RWPE2 (cell line): ENCODE measurements at regions not wholly inside any gene's neighbourhood (a gene's known extent, or its start where the extent isn't known, plus 50 kb on each side); places are given as distances from the start of the nearest gene placed in this dataset.

Experiments
- ATAC-seq: fragments of 200-7000 bp; cut with Tn5 transposase; 3 replicates; pipeline ENCODE4 v1.9.1; 2021; ENCODE audit warnings: low read depth
- DNase-seq: peaks from one replicate; pipeline ENCODE4 v3.0.0-alpha.2; 2020; ENCODE audit warnings: low spot score
- H3K27ac ChIP-seq: fragments of 450-650 bp; 2 replicates; pipeline ENCODE4 v1.5.1; 2017; ENCODE audit warnings: mild to moderate bottlenecking; ENCODE audit not compliant: poor library complexity, severe bottlenecking
- H3K27me3 ChIP-seq: fragments of 250-450 bp; sonication (Bioruptor Pico); 2 replicates; pipeline ENCODE4 v1.5.1; 2021; ENCODE audit warnings: mild to moderate bottlenecking, moderate library complexity; ENCODE audit not compliant: insufficient read depth, poor library complexity, severe bottlenecking
- H3K36me3 ChIP-seq: fragments of 250-450 bp; sonication (Bioruptor Pico); 2 replicates; pipeline ENCODE4 v1.5.1; 2020; ENCODE audit warnings: low read depth, mild to moderate bottlenecking, moderate library complexity
- H3K4me1 ChIP-seq: fragments of 250-450 bp; sonication (Bioruptor Pico); 2 replicates; pipeline ENCODE4 v1.5.1; 2021; ENCODE audit warnings: mild to moderate bottlenecking, moderate library complexity; ENCODE audit not compliant: insufficient read depth, poor library complexity, severe bottlenecking
- H3K4me3 ChIP-seq: fragments of 250-450 bp; sonication (Bioruptor Pico); 2 replicates; pipeline ENCODE4 v1.5.1; 2021; ENCODE audit warnings: mild to moderate bottlenecking, moderate library complexity; ENCODE audit not compliant: severe bottlenecking
- H3K9me3 ChIP-seq: fragments of 250-450 bp; sonication (Bioruptor Pico); 2 replicates; pipeline ENCODE4 v1.5.1; 2021; ENCODE audit warnings: mild to moderate bottlenecking, moderate library complexity; ENCODE audit not compliant: severe bottlenecking
- CTCF ChIP-seq: fragments of 450-650 bp; IDR thresholded peaks from one replicate; pipeline ENCODE4 v1.5.1; 2017; ENCODE audit warnings: mild to moderate bottlenecking, moderate library complexity; ENCODE audit not compliant: poor library complexity, severe bottlenecking

GRCh38 chr13:50526661-50527071, 316.8 kb downstream of the DLEU7 start:
- DNase-seq, result no peak
- H3K9me3 ChIP-seq, result no peaks in the 10 kb centered on the region
- H3K36me3 ChIP-seq, result no peaks in the 10 kb centered on the region
- H3K27ac ChIP-seq, result no peak overlapping the region
- ATAC-seq, result no peak
- no peak overlapping the region for H3K4me3 ChIP-seq
- H3K4me1 ChIP-seq, result peaks cover 15% of the 10 kb centered on the region
- no peaks in the 10 kb centered on the region for H3K27me3 ChIP-seq
- TF ChIP-seq CTCF, result no peak

GRCh38 chr13:50527188-50527587, 316.3 kb downstream of the DLEU7 start:
- Histone ChIP-seq H3K9me3 (no peaks in the 10 kb centered on the region), H3K4me1 (peaks cover 15% of the 10 kb centered on the region), H3K36me3 (no peaks in the 10 kb centered on the region), H3K4me3 (no peak overlapping the region), H3K27me3 (no peaks in the 10 kb centered on the region), H3K27ac (no peak overlapping the region)
- ATAC-seq (no peak), DNase-seq (no peak)
- TF ChIP-seq CTCF, result no peak

DNA sequence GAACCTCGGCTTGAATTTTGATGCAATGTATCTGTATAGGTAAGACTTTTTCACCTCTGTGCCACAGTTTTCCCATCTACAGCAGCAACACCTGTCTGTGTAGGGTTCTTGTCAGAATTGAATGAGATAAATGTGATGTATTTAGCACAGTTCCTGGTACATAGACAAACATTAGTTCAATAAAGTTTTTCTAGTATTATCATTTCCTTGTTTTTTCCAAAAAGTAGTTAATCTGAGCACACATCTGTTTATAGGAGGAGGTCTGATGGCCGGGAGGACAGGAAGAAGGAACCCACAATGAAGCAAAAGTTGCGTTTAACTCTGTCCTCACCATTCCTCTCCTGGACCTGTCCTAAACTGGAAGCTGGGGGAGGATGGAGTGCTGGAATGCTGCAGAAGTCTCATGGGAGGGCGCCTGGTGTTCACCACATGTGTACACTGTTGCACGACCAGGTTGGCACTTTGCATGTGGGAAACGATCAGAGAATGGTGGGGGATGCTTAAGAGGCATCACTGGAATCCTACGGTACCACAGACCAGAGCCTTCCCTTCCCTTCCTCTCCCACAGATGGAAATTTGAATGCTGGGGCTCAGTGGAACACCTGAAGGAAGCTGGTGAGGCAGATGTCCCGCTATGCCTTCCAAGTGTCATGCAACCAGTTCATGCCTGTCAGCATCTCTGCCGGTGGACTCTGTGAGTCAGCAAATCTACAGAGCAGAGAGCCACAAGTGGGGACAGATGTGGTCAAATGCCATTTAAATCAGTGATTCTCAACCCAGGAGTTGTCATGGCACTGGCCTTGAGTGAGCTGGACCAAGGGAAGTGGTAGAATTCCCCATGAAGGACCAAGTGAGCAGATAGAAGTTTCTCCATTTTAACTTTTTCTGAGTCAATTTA, 315.6 kb downstream of the DLEU7 start:
- Histone ChIP-seq H3K4me3 (no peak overlapping the region), H3K4me1 (peaks cover 15% of the 10 kb centered on the region), H3K27ac (no peak overlapping the region), H3K27me3 (no peaks in the 10 kb centered on the region), H3K9me3 (no peaks in the 10 kb centered on the region), H3K36me3 (no peaks in the 10 kb centered on the region)
- DNase-seq (no peak), ATAC-seq (no peak)
- no peak for TF ChIP-seq CTCF

GRCh38 chr13:50529154-50529882, 314.2 kb downstream of the DLEU7 start:
- H3K27ac ChIP-seq, result peak overlapping the region; percentile 23
- H3K4me1 ChIP-seq, result peaks cover 15% of the 10 kb centered on the region
- peak; percentile 68 for DNase-seq

More at GRCh38 chr13:50529154-50529882, 314.2 kb downstream of the DLEU7 start:
- TF ChIP-seq CTCF, result no peak
- H3K36me3 ChIP-seq, result no peaks in the 10 kb centered on the region
- H3K9me3 ChIP-seq, result peaks cover under 1% of the 10 kb centered on the region
- ATAC-seq, result peak; percentile 78
- H3K27me3 ChIP-seq, result no peaks in the 10 kb centered on the region
- no peak overlapping the region for H3K4me3 ChIP-seq
